Smooth muscle cell (in vitro differentiated cells): ENCODE measurements at regions not wholly inside any gene's neighbourhood (a gene's known extent, or its start where the extent isn't known, plus 50 kb on each side); places are given as distances from the start of the nearest gene placed in this dataset.

Experiments used
- DNase-seq: peaks from one replicate; lab custom pipeline; 2025; ENCODE audit not compliant: unreplicated experiment; lab: John Stamatoyannopoulos, UW
- H2AFZ ChIP-seq: fragments of 200-600 bp; sonication (generic); 2 replicates; pipeline ENCODE4 v1.6.0; 2016; ENCODE audit warnings: antibody characterized with exemption, low read depth, mild to moderate bottlenecking
- H3F3A ChIP-seq: fragments of 200-600 bp; sonication (generic); 2 replicates; pipeline ENCODE4 v1.6.0; 2017; ENCODE audit warnings: antibody characterized with exemption, low read depth
- H3K27ac ChIP-seq: fragments of 200-600 bp; sonication (generic); 2 replicates; pipeline ENCODE4 v1.5.1; 2016; ENCODE audit warnings: low read depth, mild to moderate bottlenecking
- H3K27me3 ChIP-seq: fragments of 200-600 bp; sonication (generic); 2 replicates; pipeline ENCODE4 v1.6.1; 2016; ENCODE audit warnings: low read depth, mild to moderate bottlenecking
- H3K36me3 ChIP-seq: fragments of 200-600 bp; sonication (generic); 2 replicates; pipeline ENCODE4 v1.5.1; 2016; ENCODE audit warnings: low read depth
- H3K4me1 ChIP-seq: fragments of 200-600 bp; sonication (generic); 2 replicates; pipeline ENCODE4 v1.5.1; 2016; ENCODE audit warnings: low read depth
- H3K4me2 ChIP-seq: fragments of 200-600 bp; sonication (generic); 2 replicates; pipeline ENCODE4 v1.6.0; 2016; ENCODE audit warnings: mild to moderate bottlenecking
- H3K4me3 ChIP-seq: fragments of 200-600 bp; sonication (generic); 2 replicates; pipeline ENCODE4 v1.5.1; 2016; ENCODE audit warnings: mild to moderate bottlenecking
- H3K79me2 ChIP-seq: fragments of 200-600 bp; sonication (generic); 2 replicates; pipeline ENCODE4 v1.6.0; 2016; ENCODE audit warnings: low read depth, mild to moderate bottlenecking
- H3K9ac ChIP-seq: fragments of 200-600 bp; sonication (generic); 2 replicates; pipeline ENCODE4 v1.6.0; 2016; ENCODE audit warnings: low read depth
- H3K9me3 ChIP-seq: fragments of 200-600 bp; sonication (generic); replicated peaks from 2 replicates; pipeline ENCODE4 v1.5.1; 2016; ENCODE audit warnings: low read depth
- H4K20me1 ChIP-seq: fragments of 200-600 bp; sonication (generic); 2 replicates; pipeline ENCODE4 v1.6.0; 2016; ENCODE audit warnings: low read depth
- CTCF ChIP-seq: fragments of 200-600 bp; sonication (generic); IDR thresholded peaks from 2 replicates; pipeline ENCODE4 v1.5.1; 2017; ENCODE audit warnings: borderline replicate concordance, mild to moderate bottlenecking, antibody characterized with exemption; ENCODE audit not compliant: insufficient read depth, poor library complexity, severe bottlenecking
- WGBS: methylation state at CpG from one replicate; pipeline ENCODE4 v1.1.7; 2016; ENCODE audit warnings: low lambda C conversion rate; 5-methylcytosine and 5-hydroxymethylcytosine counted together

- WGBS, result 75% methylated on average over 2 of the region's 2 CpGs
- no peaks in the 10 kb centered on the region for H3K27me3 ChIP-seq
- H3K4me1 ChIP-seq, result no peaks in the 10 kb centered on the region
- H2AFZ ChIP-seq, result peak overlapping the region; percentile 15
- DNase-seq, result no peak
- H3K9me3 ChIP-seq, result no peaks in the 10 kb centered on the region
- H3K79me2 ChIP-seq, result no peaks in the 10 kb centered on the region
- no peak for TF ChIP-seq CTCF
- H3K4me2 ChIP-seq, result no peak overlapping the region
- no peak overlapping the region for H3K9ac ChIP-seq
- no peaks in the 10 kb centered on the region for H3F3A ChIP-seq
- H4K20me1 ChIP-seq, result no peaks in the 10 kb centered on the region
- no peak overlapping the region for H3K4me3 ChIP-seq
- H3K36me3 ChIP-seq, result no peaks in the 10 kb centered on the region
- no peak overlapping the region for H3K27ac ChIP-seq
Observed at GRCh38 chr6:85372915-85373270, 77.0 kb upstream of the NT5E start.

- Histone ChIP-seq H3K9ac (no peak overlapping the region), H3K9me3 (no peaks in the 10 kb centered on the region), H3K79me2 (no peaks in the 10 kb centered on the region), H3K36me3 (no peaks in the 10 kb centered on the region), H3K4me2 (no peak overlapping the region), H3K27me3 (no peaks in the 10 kb centered on the region), H3K4me3 (no peak overlapping the region), H4K20me1 (no peaks in the 10 kb centered on the region), H3K27ac (no peak overlapping the region), H3K4me1 (no peaks in the 10 kb centered on the region), H3F3A (no peaks in the 10 kb centered on the region), H2AFZ (peak overlapping the region; percentile 15)
- DNase-seq, result no peak
- no peak for TF ChIP-seq CTCF
- WGBS, result 85% methylated on average over 9 of the region's 9 CpGs
Observed at GRCh38 chr6:85372188-85372914, 77.5 kb upstream of the NT5E start.

- no peaks in the 10 kb centered on the region for H3K36me3 ChIP-seq
- no peak overlapping the region for H3K9ac ChIP-seq
- no peak overlapping the region for H3K27ac ChIP-seq
- H3K4me2 ChIP-seq, result no peak overlapping the region
- no peak overlapping the region for H2AFZ ChIP-seq
- WGBS, result 60% methylated on average over 5 of the region's 5 CpGs
- H3F3A ChIP-seq, result no peaks in the 10 kb centered on the region
- no peaks in the 10 kb centered on the region for H3K4me1 ChIP-seq
- no peaks in the 10 kb centered on the region for H3K79me2 ChIP-seq
- no peak for TF ChIP-seq CTCF
- no peak overlapping the region for H3K4me3 ChIP-seq
- no peak for DNase-seq
- no peaks in the 10 kb centered on the region for H3K9me3 ChIP-seq
- no peaks in the 10 kb centered on the region for H3K27me3 ChIP-seq
- no peaks in the 10 kb centered on the region for H4K20me1 ChIP-seq
Observed at GRCh38 chr6:85368631-85369030, 81.3 kb upstream of the NT5E start.

GRCh38 chr6:85364344-85364743 lies 85.5 kb upstream of the NT5E start:
- Histone ChIP-seq H3K4me1 (peaks cover 3% of the 10 kb centered on the region), H3K9me3 (no peaks in the 10 kb centered on the region), H3K36me3 (no peaks in the 10 kb centered on the region), H3K4me2 (peak overlapping the region; percentile 67), H3K9ac (no peak overlapping the region), H3K27me3 (no peaks in the 10 kb centered on the region), H4K20me1 (no peaks in the 10 kb centered on the region), H3F3A (no peaks in the 10 kb centered on the region), H3K4me3 (no peak overlapping the region), H2AFZ (no peak overlapping the region), H3K27ac (peak overlapping the region; percentile 70), H3K79me2 (no peaks in the 10 kb centered on the region)
- 47% methylated on average over 2 of the region's 2 CpGs for WGBS
- no peak for TF ChIP-seq CTCF
- no peak for DNase-seq
